ENCODE measurements at regions not wholly inside any gene's neighbourhood (a gene's known extent, or its start where the extent isn't known, plus 50 kb on each side); places are given as distances from the start of the nearest gene placed in this dataset.

DNA sequence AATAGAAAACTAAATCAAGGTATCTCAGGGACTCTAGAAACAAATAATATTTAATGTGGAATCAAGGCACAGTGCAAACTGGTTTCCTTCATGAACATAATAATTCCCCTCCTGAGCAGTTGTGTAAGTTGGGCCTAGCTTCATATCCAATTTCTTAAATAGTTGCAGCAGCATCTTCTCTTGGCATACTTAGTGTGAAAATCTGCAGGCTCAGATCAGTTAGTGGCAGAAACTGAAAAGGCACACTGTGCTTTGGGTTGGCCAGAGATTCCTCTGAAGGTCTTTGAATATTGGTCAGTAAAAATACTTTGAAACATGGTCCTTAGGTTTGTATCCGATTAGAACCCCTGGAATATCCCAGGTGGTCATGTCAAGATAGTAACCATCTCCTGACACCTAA lies 52.5 kb downstream of the CHRM3 start:
- TF ChIP-seq CTCF (IDR thresholded peaks at IDR 0.05; ENCODE audit: insufficient read depth, low read length, poor library complexity, severe bottlenecking) (no peak), EZH2phosphoT487 (conservative IDR thresholded peaks at IDR 0.05; ENCODE audit: low read length) (no peak)
